Aorta (tissue), 5 donors: ENCODE measurements at regions not wholly inside any gene's neighbourhood (a gene's known extent, or its start where the extent isn't known, plus 50 kb on each side); places are given as distances from the start of the nearest gene placed in this dataset.

Source experiments
- ATAC-seq: fragments of 200-7000 bp; cut with Tn5 transposase; one replicate; pipeline ENCODE4 v1.9.1; 2022; ENCODE audit warnings: moderate library complexity; ENCODE audit not compliant: low FRiP score
- DNase-seq, 2 donors: peaks; one replicate each; pipeline ENCODE4 v3.0.0-alpha.2; 2020
- H3K27ac ChIP-seq, 2 donors: one replicate each; pipeline ENCODE4 v1.5.1; 2013; ENCODE audit warnings: low read length in 2 of 2, mild to moderate bottlenecking in 2 of 2, moderate library complexity in 2 of 2, control low read depth in 1 of 2, inconsistent platforms in 1 of 2, low read depth in 1 of 2
- H3K27me3 ChIP-seq, 2 donors: one replicate each; pipeline ENCODE4 v1.6.1; 2013; ENCODE audit warnings: control low read depth in 1 of 2, low read length in 1 of 2, mild to moderate bottlenecking in 1 of 2, moderate library complexity in 1 of 2; ENCODE audit not compliant: insufficient read depth in 2 of 2, control insufficient read depth in 1 of 2
- H3K36me3 ChIP-seq, 2 donors: one replicate each; pipeline ENCODE4 v1.6.1; 2013; ENCODE audit warnings: control low read depth in 1 of 2, low read length in 1 of 2, mild to moderate bottlenecking in 1 of 2; ENCODE audit not compliant: insufficient read depth in 2 of 2, control insufficient read depth in 1 of 2
- H3K4me1 ChIP-seq, 2 donors: one replicate each; pipeline ENCODE4 v1.6.1; 2013; ENCODE audit warnings: low read length in 2 of 2, control low read depth in 1 of 2, mild to moderate bottlenecking in 1 of 2, moderate library complexity in 1 of 2; ENCODE audit not compliant: insufficient read depth in 2 of 2, control insufficient read depth in 1 of 2
- H3K4me3 ChIP-seq, 2 donors: one replicate each; pipeline ENCODE4 v1.5.1; 2013; ENCODE audit warnings: low read length in 2 of 2, control low read depth in 1 of 2, mild to moderate bottlenecking in 1 of 2
- H3K9me3 ChIP-seq: one replicate; pipeline ENCODE4 v1.6.1; 2013; ENCODE audit warnings: mild to moderate bottlenecking, low read length; ENCODE audit not compliant: control insufficient read depth
- WGBS, 2 donors: extraction: QIAGEN DNeasy Blood & Tissue Kit; methylation state at CpG; one replicate each; pipeline ENCODE4 v1.1.7; 2013; 5-methylcytosine and 5-hydroxymethylcytosine counted together
- intact Hi-C, 2 donors: fragments of 100-400 bp; cut with DNase I; formaldehyde crosslinking; loops; one replicate each; pipeline versions ENCODE4 v1.14.2 to v1.15.0; 2022
- donor health status: healthy with polysubstance abuse.
- donor health status: Bipolar disorder and iron deficiency.
- donor health status: DM: no; HTN: no; CAD: no.
- donor health status: DM: no; HTN: no; CAD: no.
- donor health status: DM: yes; HTN: yes; CAD: no.

GRCh38 chr20:56851552-56851951 lies 222.4 kb downstream of the TFAP2C start:
- ATAC-seq (no peak), DNase-seq (no peak)
- Histone ChIP-seq H3K9me3 (peaks cover 1% of the 10 kb centered on the region), H3K27ac (no peak overlapping the region), H3K36me3 (no peaks in the 10 kb centered on the region), H3K4me3 (no peak overlapping the region), H3K4me1 (no peaks in the 10 kb centered on the region), H3K27me3 (no peaks in the 10 kb centered on the region)
- 90 to 91% methylated on average over 1 of the region's 1 CpG for WGBS, 2 donors
- intact Hi-C loops: no loop called here

DNA sequence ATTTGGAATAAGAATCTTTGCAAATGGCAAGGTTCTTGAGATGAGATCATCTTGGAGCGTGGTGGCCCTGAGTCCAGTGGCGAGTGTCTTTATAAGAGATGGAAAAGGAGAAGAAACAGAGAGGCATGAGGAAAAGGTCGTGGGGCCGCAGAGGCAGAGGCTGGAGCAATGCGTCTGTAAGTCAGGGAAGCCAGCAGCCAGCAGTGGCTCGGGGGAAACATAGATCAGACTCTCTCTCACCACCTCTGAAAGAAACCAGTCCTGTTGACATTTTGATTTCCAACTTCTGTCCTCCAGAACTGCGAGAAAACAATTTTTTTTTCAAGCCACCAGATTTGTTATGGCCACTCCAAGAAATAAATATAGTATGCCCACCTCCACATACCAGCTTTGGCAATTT lies 226.6 kb downstream of the TFAP2C start:
- no peaks in the 10 kb centered on the region for H3K27me3 ChIP-seq
- DNase-seq (no peak), ATAC-seq (no peak)
- H3K4me3 ChIP-seq: no peak overlapping the region
- intact Hi-C loops: no loop called here
- H3K9me3 ChIP-seq: peaks cover 1% of the 10 kb centered on the region
- no peaks in the 10 kb centered on the region for H3K36me3 ChIP-seq
- 13 to 14% methylated on average over 7 of the region's 7 CpGs for WGBS, 2 donors
- no peaks in the 10 kb centered on the region for H3K4me1 ChIP-seq
- no peak overlapping the region for H3K27ac ChIP-seq

DNA sequence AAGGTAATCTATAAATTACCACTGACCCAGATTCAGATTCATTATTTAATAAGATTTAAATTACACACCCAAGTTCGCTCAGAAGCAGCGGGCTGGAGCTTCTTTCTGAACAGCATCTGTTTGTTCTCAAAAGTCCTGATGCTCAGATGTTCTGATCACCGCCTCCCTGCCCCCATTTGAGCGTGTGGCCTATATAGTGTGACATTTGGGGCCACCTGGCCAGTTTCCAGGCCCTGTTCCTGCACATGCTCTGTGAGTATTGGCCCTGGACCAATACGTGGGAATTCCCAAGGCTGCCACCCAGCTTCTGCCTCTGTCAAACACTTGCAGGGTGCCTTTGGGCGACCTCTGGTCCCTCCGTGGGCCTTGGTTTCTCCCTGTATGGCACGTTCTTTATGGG lies 228.8 kb downstream of the TFAP2C start:
- H3K27me3 ChIP-seq: peaks cover 0 to 2% of the 10 kb centered on the region in 2 donors
- no peaks in the 10 kb centered on the region for H3K4me1 ChIP-seq
- no peaks in the 10 kb centered on the region for H3K9me3 ChIP-seq
- H3K36me3 ChIP-seq: no peaks in the 10 kb centered on the region
- intact Hi-C loops: no loop called here
- DNase-seq (no peak), ATAC-seq (no peak)
- 70 to 78% methylated on average over 8 of the region's 8 CpGs for WGBS, 2 donors
- no peak overlapping the region for H3K4me3 ChIP-seq
- no peak overlapping the region for H3K27ac ChIP-seq

GRCh38 chr20:56859039-56859800 lies 230.1 kb downstream of the TFAP2C start:
- Histone ChIP-seq H3K36me3 (no peaks in the 10 kb centered on the region), H3K27me3 (peaks cover 0 to 2% of the 10 kb centered on the region in 2 donors), H3K4me3 (no peak overlapping the region), H3K4me1 (no peaks in the 10 kb centered on the region), H3K27ac (no peak overlapping the region), H3K9me3 (no peaks in the 10 kb centered on the region)
- DNase-seq: no peak
- ATAC-seq: no peak
- 53 to 58% methylated on average over 13 of the region's 13 CpGs for WGBS, 2 donors
- intact Hi-C loops: no loop called here

GRCh38 chr20:56859801-56860261 lies 230.7 kb downstream of the TFAP2C start:
- peaks cover 0 to 2% of the 10 kb centered on the region in 2 donors for H3K27me3 ChIP-seq
- ATAC-seq (no peak), DNase-seq (no peak)
- H3K27ac ChIP-seq: no peak overlapping the region
- intact Hi-C loops: no loop called here
- no peaks in the 10 kb centered on the region for H3K9me3 ChIP-seq
- no peaks in the 10 kb centered on the region for H3K4me1 ChIP-seq
- H3K4me3 ChIP-seq: no peak overlapping the region
- 5 to 7% methylated on average over 10 of the region's 10 CpGs for WGBS, 2 donors
- H3K36me3 ChIP-seq: no peaks in the 10 kb centered on the region

DNA sequence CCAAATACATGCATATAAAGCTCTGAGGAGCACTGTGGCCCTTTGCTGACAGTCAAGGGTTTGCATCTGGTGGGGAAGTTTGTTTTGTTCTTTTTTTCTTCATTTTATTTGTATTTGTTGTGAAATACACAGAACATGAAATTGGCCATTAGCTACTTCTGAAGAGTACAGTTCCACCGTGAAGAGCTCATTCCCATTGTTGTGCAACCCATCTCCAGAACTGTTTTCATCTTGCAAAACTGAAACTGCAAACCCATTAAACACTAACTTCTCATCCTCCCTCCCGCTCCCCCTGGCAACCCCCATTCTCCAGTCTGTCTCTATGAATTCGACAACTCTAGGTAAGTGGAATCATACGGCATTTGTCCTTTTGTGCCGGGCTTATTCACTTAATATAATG lies 231.3 kb downstream of the TFAP2C start:
- WGBS, 2 donors: 64 to 70% methylated on average over 5 of the region's 5 CpGs
- H3K27me3 ChIP-seq: peaks cover 0 to 2% of the 10 kb centered on the region in 2 donors
- ATAC-seq: no peak

DNA sequence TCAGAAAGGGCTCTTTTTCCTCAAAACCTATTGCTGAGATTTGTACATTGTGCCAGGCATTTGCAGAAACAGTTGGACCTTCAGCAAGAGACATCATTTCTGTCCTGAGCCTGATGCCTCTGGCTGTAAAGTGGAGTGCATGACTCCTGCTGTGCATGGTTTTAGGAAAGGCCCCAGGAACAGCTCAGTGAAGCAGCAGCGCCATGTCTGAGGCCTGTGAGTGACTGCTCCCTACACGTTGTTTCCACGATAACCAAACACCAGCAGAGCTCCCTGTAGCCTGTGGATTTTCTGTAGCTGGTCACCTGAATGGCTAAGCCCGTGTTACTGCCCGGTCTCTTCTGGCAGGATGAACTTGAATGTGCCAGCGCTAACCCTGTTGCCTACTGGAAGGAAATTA lies 232.5 kb downstream of the TFAP2C start:
- 31 to 36% methylated on average over 6 of the region's 6 CpGs for WGBS, 2 donors
- peaks cover 0 to 2% of the 10 kb centered on the region in 2 donors for H3K27me3 ChIP-seq

More for the DNA sequence above, 231.3 kb downstream of the TFAP2C start:
- Histone ChIP-seq H3K4me1 (no peaks in the 10 kb centered on the region), H3K27ac (no peak overlapping the region), H3K9me3 (no peaks in the 10 kb centered on the region), H3K4me3 (no peak overlapping the region), H3K36me3 (no peaks in the 10 kb centered on the region)
- intact Hi-C loops: no loop called here
- DNase-seq: no peak

DNA sequence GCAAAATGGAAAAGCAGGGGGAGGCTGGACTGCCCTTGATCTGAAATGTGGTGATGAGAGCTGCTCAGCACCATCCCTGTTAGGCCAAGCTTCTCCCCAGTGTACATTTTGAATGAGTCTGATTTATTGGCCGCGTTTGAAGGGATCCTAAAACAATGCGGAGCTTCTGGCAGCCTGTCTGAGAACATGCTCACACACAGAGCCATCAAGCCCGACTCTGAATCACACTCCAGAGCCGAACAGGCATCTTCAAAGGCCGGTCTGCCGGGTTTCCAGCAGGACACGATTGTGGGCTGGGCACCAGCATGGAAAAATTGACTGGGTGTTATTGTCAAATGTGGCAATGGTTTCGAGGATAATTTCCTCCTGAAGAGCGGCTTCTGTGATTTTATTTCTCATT lies 235.9 kb downstream of the TFAP2C start:
- Histone ChIP-seq H3K4me3 (no peak overlapping the region), H3K27me3 (peaks cover 0 to 2% of the 10 kb centered on the region in 2 donors), H3K27ac (no peak overlapping the region), H3K4me1 (no peaks in the 10 kb centered on the region), H3K36me3 (no peaks in the 10 kb centered on the region), H3K9me3 (no peaks in the 10 kb centered on the region)
- WGBS, 2 donors: 43 to 56% methylated on average over 9 to 10 of the region's 10 CpGs
- DNase-seq (no peak), ATAC-seq (no peak)
- intact Hi-C loops: no loop called here

More for the DNA sequence above, 232.5 kb downstream of the TFAP2C start:
- intact Hi-C loops: no loop called here
- ATAC-seq (no peak), DNase-seq (no peak)
- Histone ChIP-seq H3K4me3 (no peak overlapping the region), H3K9me3 (no peaks in the 10 kb centered on the region), H3K27ac (no peak overlapping the region), H3K4me1 (no peaks in the 10 kb centered on the region), H3K36me3 (no peaks in the 10 kb centered on the region)

GRCh38 chr20:56867128-56867527 lies 238.0 kb downstream of the TFAP2C start:
- WGBS, 2 donors: 71 to 76% methylated on average over 4 of the region's 4 CpGs
- H3K36me3 ChIP-seq: no peaks in the 10 kb centered on the region
- intact Hi-C loops: no loop called here
- DNase-seq (no peak), ATAC-seq (no peak)
- no peaks in the 10 kb centered on the region for H3K27me3 ChIP-seq
- no peaks in the 10 kb centered on the region for H3K4me1 ChIP-seq
- no peak overlapping the region for H3K27ac ChIP-seq
- H3K9me3 ChIP-seq: no peaks in the 10 kb centered on the region
- H3K4me3 ChIP-seq: no peak overlapping the region
